Spleen (tissue), 11 donors: ENCODE measurements at regions not wholly inside any gene's neighbourhood (a gene's known extent, or its start where the extent isn't known, plus 50 kb on each side); places are given as distances from the start of the nearest gene placed in this dataset.

Source experiments
- DNase-seq: peaks from one replicate; pipeline ENCODE4 v3.0.0-alpha.2; 2020
- H3K27ac ChIP-seq, 8 donors: fragments of 200-600 bp; sonication (generic) in 7 of 8; 1 replicate in 4 of 8; 2 replicates in 4 of 8; pipeline versions ENCODE4 v1.5.0 to v1.8.0; 2016 to 2021; ENCODE audit warnings: inconsistent platforms in 4 of 8, mild to moderate bottlenecking in 4 of 8, moderate library complexity in 1 of 8
- H3K27me3 ChIP-seq, 7 donors: fragments of 200-600 bp; sonication (generic) in 6 of 7; replicated peaks in 1 of 7; 1 replicate in 4 of 7; 2 replicates in 3 of 7; pipeline versions ENCODE4 v1.5.0 to v1.8.0; 2016 to 2021; ENCODE audit warnings: inconsistent platforms in 3 of 7, mild to moderate bottlenecking in 1 of 7
- H3K36me3 ChIP-seq, 6 donors: fragments of 200-600 bp; sonication (generic) in 5 of 6; 1 replicate in 4 of 6; 2 replicates in 2 of 6; pipeline versions ENCODE4 v1.5.0 to v1.8.0; 2016 to 2021; ENCODE audit warnings: inconsistent platforms in 2 of 6
- H3K4me1 ChIP-seq, 6 donors: fragments of 200-600 bp; sonication (generic) in 5 of 6; 1 replicate in 3 of 6; 2 replicates in 3 of 6; pipeline versions ENCODE4 v1.5.0 to v1.8.0; 2016 to 2021; ENCODE audit warnings: inconsistent platforms in 3 of 6
- H3K4me3 ChIP-seq, 8 donors: fragments of 200-600 bp; sonication (generic) in 7 of 8; 1 replicate in 4 of 8; 2 replicates in 4 of 8; pipeline versions ENCODE4 v1.5.0 to v1.8.0; 2016 to 2021; ENCODE audit warnings: inconsistent platforms in 4 of 8, mild to moderate bottlenecking in 4 of 8, moderate library complexity in 2 of 8
- H3K9me3 ChIP-seq, 8 donors: fragments of 200-600 bp; sonication (generic) in 7 of 8; 1 replicate in 4 of 8; 2 replicates in 4 of 8; pipeline versions ENCODE4 v1.5.0 to v1.8.0; 2016 to 2021; ENCODE audit warnings: inconsistent platforms in 4 of 8
- POLR2A ChIP-seq, 3 donors: fragments of 450-650 bp; IDR thresholded peaks; one replicate each; pipeline ENCODE4 v1.5.1; 2017; ENCODE audit warnings: antibody characterized with exemption in 3 of 3, mild to moderate bottlenecking in 1 of 3
- POLR2AphosphoS5 ChIP-seq, 3 donors: sonication (generic); formaldehyde crosslinking; IDR thresholded peaks; one replicate each; pipeline ENCODE4 v1.5.1; 2017; ENCODE audit warnings: antibody characterized with exemption in 3 of 3
- WGBS, 5 donors: extraction: QIAGEN DNeasy Blood & Tissue Kit in 3 of 5; methylation state at CpG; one replicate each; pipeline versions ENCODE4 v1.1.5 to v1.1.7; 2013 to 2018; 5-methylcytosine and 5-hydroxymethylcytosine counted together
- intact Hi-C: fragments of 100-400 bp; cut with DNase I; formaldehyde crosslinking; loops from one replicate; pipeline ENCODE4 v1.15.0; 2023; ENCODE audit warnings: low total_unique reads
- TF ChIP-seq, protein P1 (sequence below), 11 experiments: fragments of 200-600 bp in 7 of 11; fragments of 450-650 bp in 4 of 11; sonication (generic) in 4 of 11; IDR thresholded peaks in 8 of 11; conservative IDR thresholded peaks in 3 of 11; 1 replicate in 7 of 11; 2 replicates in 4 of 11; pipeline versions ENCODE4 v1.4.0 to v1.8.0; 2016 to 2021; ENCODE audit warnings: antibody characterized with exemption in 11 of 11, inconsistent platforms in 4 of 11, mild to moderate bottlenecking in 1 of 11
- donor health status: healthy with polysubstance abuse.
- donor health status: DM: no; HTN: no; CAD: no; lungs with moderate emphysema.
- donor health status: DM: no; HTN: no; CAD: no.
- donor health status: Bipolar disorder and iron deficiency.
- donor health status: healthy.
- donor health status: DM: no; HTN: no; CAD: no.
- donor health status: DM: yes; HTN: yes; CAD: no.

GRCh38 chr13:76216729-76217128 is 580.6 kb downstream of the LMO7 start:
- Histone ChIP-seq H3K27me3 (no peaks in the 10 kb centered on the region), H3K36me3 (no peaks in the 10 kb centered on the region), H3K4me3 (no peak overlapping the region), H3K27ac (no peak overlapping the region), H3K9me3 (no peaks in the 10 kb centered on the region), H3K4me1 (no peaks in the 10 kb centered on the region)
- TF ChIP-seq, protein P1, sequence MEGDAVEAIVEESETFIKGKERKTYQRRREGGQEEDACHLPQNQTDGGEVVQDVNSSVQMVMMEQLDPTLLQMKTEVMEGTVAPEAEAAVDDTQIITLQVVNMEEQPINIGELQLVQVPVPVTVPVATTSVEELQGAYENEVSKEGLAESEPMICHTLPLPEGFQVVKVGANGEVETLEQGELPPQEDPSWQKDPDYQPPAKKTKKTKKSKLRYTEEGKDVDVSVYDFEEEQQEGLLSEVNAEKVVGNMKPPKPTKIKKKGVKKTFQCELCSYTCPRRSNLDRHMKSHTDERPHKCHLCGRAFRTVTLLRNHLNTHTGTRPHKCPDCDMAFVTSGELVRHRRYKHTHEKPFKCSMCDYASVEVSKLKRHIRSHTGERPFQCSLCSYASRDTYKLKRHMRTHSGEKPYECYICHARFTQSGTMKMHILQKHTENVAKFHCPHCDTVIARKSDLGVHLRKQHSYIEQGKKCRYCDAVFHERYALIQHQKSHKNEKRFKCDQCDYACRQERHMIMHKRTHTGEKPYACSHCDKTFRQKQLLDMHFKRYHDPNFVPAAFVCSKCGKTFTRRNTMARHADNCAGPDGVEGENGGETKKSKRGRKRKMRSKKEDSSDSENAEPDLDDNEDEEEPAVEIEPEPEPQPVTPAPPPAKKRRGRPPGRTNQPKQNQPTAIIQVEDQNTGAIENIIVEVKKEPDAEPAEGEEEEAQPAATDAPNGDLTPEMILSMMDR (IDR thresholded peaks at IDR 0.05 in 8 of 11, conservative IDR thresholded peaks at IDR 0.05 in 3 of 11) = no peak
- TF ChIP-seq POLR2A (IDR thresholded peaks at IDR 0.05) = no peak
- no peak for TF ChIP-seq POLR2AphosphoS5 (IDR thresholded peaks at IDR 0.05)
- WGBS, 5 donors = 78 to 90% (median 88%) methylated on average over 2 of the region's 2 CpGs
- intact Hi-C loops = no loop called here
- no peak for DNase-seq

GRCh38 chr13:76214001-76214400 is 577.9 kb downstream of the LMO7 start:
- no peaks in the 10 kb centered on the region for H3K4me1 ChIP-seq
- H3K27me3 ChIP-seq = no peaks in the 10 kb centered on the region
- H3K36me3 ChIP-seq = no peaks in the 10 kb centered on the region
- intact Hi-C loops = no loop called here
- no peak for TF ChIP-seq POLR2A (IDR thresholded peaks at IDR 0.05)
- TF ChIP-seq POLR2AphosphoS5 (IDR thresholded peaks at IDR 0.05) = no peak
- TF ChIP-seq, protein P1 (IDR thresholded peaks at IDR 0.05 in 8 of 11, conservative IDR thresholded peaks at IDR 0.05 in 3 of 11) = no peak
- no peak for DNase-seq
- no peak overlapping the region for H3K27ac ChIP-seq
- H3K9me3 ChIP-seq = no peaks in the 10 kb centered on the region
- H3K4me3 ChIP-seq = no peak overlapping the region
- 73 to 94% (median 76%) methylated on average over 1 of the region's 1 CpG for WGBS, 5 donors

- no peaks in the 10 kb centered on the region for H3K36me3 ChIP-seq
- H3K9me3 ChIP-seq = no peaks in the 10 kb centered on the region
- no peaks in the 10 kb centered on the region for H3K4me1 ChIP-seq
- WGBS, 5 donors = 38 to 61% (median 47%) methylated on average over 3 of the region's 3 CpGs
- TF ChIP-seq POLR2AphosphoS5 (IDR thresholded peaks at IDR 0.05) = no peak
- no peak for TF ChIP-seq POLR2A (IDR thresholded peaks at IDR 0.05)
- TF ChIP-seq, protein P1 (IDR thresholded peaks at IDR 0.05 in 8 of 11, conservative IDR thresholded peaks at IDR 0.05 in 3 of 11) = no peak
- intact Hi-C loops = no loop called here
- no peak for DNase-seq
- no peak overlapping the region for H3K4me3 ChIP-seq
- H3K27me3 ChIP-seq = no peaks in the 10 kb centered on the region
- H3K27ac ChIP-seq = no peak overlapping the region
Measured at GRCh38 chr13:76213423-76213904, 577.3 kb downstream of the LMO7 start.

- TF ChIP-seq, protein P1 (IDR thresholded peaks at IDR 0.05 in 8 of 11, conservative IDR thresholded peaks at IDR 0.05 in 3 of 11) = no peak
- no peak for TF ChIP-seq POLR2AphosphoS5 (IDR thresholded peaks at IDR 0.05)
- TF ChIP-seq POLR2A (IDR thresholded peaks at IDR 0.05) = no peak
- no peaks in the 10 kb centered on the region for H3K36me3 ChIP-seq
- no peaks in the 10 kb centered on the region for H3K9me3 ChIP-seq
- intact Hi-C loops = no loop called here
- H3K4me3 ChIP-seq = no peak overlapping the region
- no peaks in the 10 kb centered on the region for H3K27me3 ChIP-seq
- H3K4me1 ChIP-seq = no peaks in the 10 kb centered on the region
- WGBS, 5 donors = 72 to 94% (median 84%) methylated on average over 1 of the region's 1 CpG
- no peak overlapping the region for H3K27ac ChIP-seq
- DNase-seq = no peak
Measured at GRCh38 chr13:76210262-76210661, 574.1 kb downstream of the LMO7 start.
